Activated naive CD4-positive, alpha-beta T cell treated with anti-CD3 and anti-CD28 coated beads, Interleukin-2, amount 50 U/mL, for 24 hours (primary cell): ENCODE measurements at regions not wholly inside any gene's neighbourhood (a gene's known extent, or its start where the extent isn't known, plus 50 kb on each side); places are given as distances from the start of the nearest gene placed in this dataset.
A peak's percentile ranks its signal among the peaks of the same experiment; 100 is the strongest.

Source experiments
- H3K27ac Mint-ChIP-seq: one replicate; pipeline ENCODE4 v1.8.0; 2021; ENCODE audit warnings: mild to moderate bottlenecking, mixed read lengths
- H3K27me3 Mint-ChIP-seq: one replicate; pipeline ENCODE4 v1.8.0; 2021; ENCODE audit warnings: mixed read lengths
- H3K36me3 Mint-ChIP-seq: one replicate; pipeline ENCODE4 v1.8.0; 2021; ENCODE audit warnings: mixed read lengths
- H3K4me1 Mint-ChIP-seq: one replicate; pipeline ENCODE4 v1.8.0; 2021; ENCODE audit warnings: mixed read lengths
- H3K4me3 Mint-ChIP-seq: one replicate; pipeline ENCODE4 v1.8.0; 2021; ENCODE audit warnings: mild to moderate bottlenecking, mixed read lengths
- H3K9me3 Mint-ChIP-seq: one replicate; pipeline ENCODE4 v1.8.0; 2021; ENCODE audit warnings: mixed read lengths

GRCh38 chr2:176501617-176502016 lies 232.4 kb downstream of the MTX2 start:
- Mint-ChIP-seq H3K4me1 (no peaks in the 10 kb centered on the region), H3K27me3 (peaks cover 17% of the 10 kb centered on the region), H3K4me3 (no peak overlapping the region), H3K36me3 (no peaks in the 10 kb centered on the region), H3K27ac (no peak overlapping the region), H3K9me3 (no peaks in the 10 kb centered on the region)

DNA sequence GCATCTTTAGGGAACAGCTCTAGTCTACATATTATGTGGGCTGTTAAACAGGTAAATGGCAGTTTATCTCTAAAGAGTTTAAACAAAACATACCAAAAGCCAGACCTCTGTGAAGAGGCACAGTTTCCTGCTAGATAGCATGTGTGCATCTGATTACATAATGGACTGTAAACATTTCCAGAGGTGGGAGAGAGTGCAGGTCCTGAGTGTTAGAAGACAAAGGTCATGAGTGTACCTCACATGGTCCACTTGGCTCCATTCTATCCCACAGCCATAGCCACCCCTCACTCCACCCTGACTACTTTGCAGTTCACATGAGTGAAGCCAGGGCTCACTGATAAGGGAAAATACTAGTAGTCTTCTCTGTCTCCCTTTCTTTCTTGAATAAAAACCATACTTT lies 233.4 kb downstream of the MTX2 start:
- H3K9me3 Mint-ChIP-seq: no peaks in the 10 kb centered on the region
- H3K27me3 Mint-ChIP-seq: peaks cover 17% of the 10 kb centered on the region
- no peaks in the 10 kb centered on the region for H3K4me1 Mint-ChIP-seq
- no peak overlapping the region for H3K4me3 Mint-ChIP-seq
- H3K27ac Mint-ChIP-seq: no peak overlapping the region
- no peaks in the 10 kb centered on the region for H3K36me3 Mint-ChIP-seq

- H3K36me3 Mint-ChIP-seq: no peaks in the 10 kb centered on the region
- peaks cover 14% of the 10 kb centered on the region for H3K27me3 Mint-ChIP-seq
- no peaks in the 10 kb centered on the region for H3K9me3 Mint-ChIP-seq
Observed at GRCh38 chr2:176503776-176504175, 234.5 kb downstream of the MTX2 start.

GRCh38 chr2:176504440-176504839 lies 235.2 kb downstream of the MTX2 start:
- Mint-ChIP-seq H3K4me3 (no peak overlapping the region), H3K36me3 (no peaks in the 10 kb centered on the region), H3K4me1 (no peaks in the 10 kb centered on the region), H3K27ac (no peak overlapping the region), H3K9me3 (no peaks in the 10 kb centered on the region), H3K27me3 (peaks cover 8% of the 10 kb centered on the region)

More at GRCh38 chr2:176503776-176504175, 234.5 kb downstream of the MTX2 start:
- H3K27ac Mint-ChIP-seq: no peak overlapping the region
- H3K4me1 Mint-ChIP-seq: no peaks in the 10 kb centered on the region
- no peak overlapping the region for H3K4me3 Mint-ChIP-seq

- Mint-ChIP-seq H3K36me3 (no peaks in the 10 kb centered on the region), H3K27ac (no peak overlapping the region), H3K4me3 (no peak overlapping the region), H3K4me1 (no peaks in the 10 kb centered on the region), H3K9me3 (no peaks in the 10 kb centered on the region), H3K27me3 (peaks cover 6% of the 10 kb centered on the region)
Observed at GRCh38 chr2:176507786-176508185, 238.5 kb downstream of the MTX2 start.

DNA sequence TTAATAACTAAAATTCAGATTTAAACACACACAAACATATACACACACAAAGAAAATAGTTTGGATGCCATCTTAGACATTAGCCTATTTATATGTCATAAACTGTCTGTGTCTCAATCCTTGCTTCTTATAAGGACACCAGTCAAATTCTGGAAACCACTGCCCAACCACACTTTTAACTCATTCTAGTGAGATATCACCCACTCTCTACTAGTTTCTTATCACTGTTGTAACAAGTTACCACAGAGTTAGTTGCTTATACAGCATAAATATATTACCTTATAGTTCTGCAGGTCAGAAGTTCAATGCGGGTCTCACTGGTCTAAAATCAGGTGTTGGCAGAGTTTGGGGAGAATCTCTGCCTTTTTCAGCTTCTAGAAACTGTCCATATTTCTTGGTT lies 239.1 kb downstream of the MTX2 start:
- Mint-ChIP-seq H3K27me3 (peaks cover 5% of the 10 kb centered on the region), H3K36me3 (no peaks in the 10 kb centered on the region), H3K27ac (no peak overlapping the region), H3K4me1 (no peaks in the 10 kb centered on the region), H3K9me3 (no peaks in the 10 kb centered on the region), H3K4me3 (no peak overlapping the region)

GRCh38 chr2:176508984-176509740 lies 239.9 kb downstream of the MTX2 start:
- H3K27ac Mint-ChIP-seq: no peak overlapping the region
- no peaks in the 10 kb centered on the region for H3K36me3 Mint-ChIP-seq
- H3K4me3 Mint-ChIP-seq: no peak overlapping the region
- H3K4me1 Mint-ChIP-seq: no peaks in the 10 kb centered on the region
- H3K9me3 Mint-ChIP-seq: no peaks in the 10 kb centered on the region
- H3K27me3 Mint-ChIP-seq: peaks cover 3% of the 10 kb centered on the region

- Mint-ChIP-seq H3K4me1 (peaks cover 14% of the 10 kb centered on the region), H3K4me3 (no peak overlapping the region), H3K36me3 (no peaks in the 10 kb centered on the region), H3K27me3 (peaks cover 3% of the 10 kb centered on the region), H3K9me3 (no peaks in the 10 kb centered on the region), H3K27ac (no peak overlapping the region)
Observed at GRCh38 chr2:176514276-176514675, 245.0 kb downstream of the MTX2 start.

DNA sequence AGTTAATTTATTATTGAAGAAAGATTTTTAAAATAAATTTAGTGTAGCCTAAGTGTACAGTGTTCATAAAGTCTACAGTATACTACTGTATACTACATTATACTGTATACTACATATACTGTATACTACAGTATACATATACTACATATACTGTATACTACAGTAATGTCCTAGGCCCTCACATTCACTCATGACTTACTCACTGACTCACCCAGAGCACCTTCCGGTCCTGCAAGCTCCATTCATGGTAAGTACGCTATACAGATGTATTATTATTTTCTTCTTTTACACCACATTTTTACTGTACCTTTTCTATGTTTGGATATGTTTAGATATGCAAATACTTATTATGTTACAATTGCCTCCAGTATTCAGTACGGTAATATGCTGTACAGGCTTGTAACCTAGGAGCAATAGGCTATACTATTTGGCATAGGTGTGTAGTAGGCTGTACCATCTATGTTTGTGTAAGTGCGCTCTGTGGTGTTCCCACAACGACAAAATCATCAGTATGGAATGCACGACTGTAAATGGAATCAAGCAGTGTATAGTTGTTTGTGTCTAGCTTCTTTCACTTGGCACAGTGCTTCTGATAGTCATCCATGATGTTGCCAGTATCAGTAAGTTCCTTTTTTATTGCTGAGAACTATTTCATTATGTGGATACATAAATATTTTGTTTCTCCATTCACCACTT lies 245.7 kb downstream of the MTX2 start:
- Mint-ChIP-seq H3K27me3 (peaks cover 1% of the 10 kb centered on the region), H3K4me3 (no peak overlapping the region)

DNA sequence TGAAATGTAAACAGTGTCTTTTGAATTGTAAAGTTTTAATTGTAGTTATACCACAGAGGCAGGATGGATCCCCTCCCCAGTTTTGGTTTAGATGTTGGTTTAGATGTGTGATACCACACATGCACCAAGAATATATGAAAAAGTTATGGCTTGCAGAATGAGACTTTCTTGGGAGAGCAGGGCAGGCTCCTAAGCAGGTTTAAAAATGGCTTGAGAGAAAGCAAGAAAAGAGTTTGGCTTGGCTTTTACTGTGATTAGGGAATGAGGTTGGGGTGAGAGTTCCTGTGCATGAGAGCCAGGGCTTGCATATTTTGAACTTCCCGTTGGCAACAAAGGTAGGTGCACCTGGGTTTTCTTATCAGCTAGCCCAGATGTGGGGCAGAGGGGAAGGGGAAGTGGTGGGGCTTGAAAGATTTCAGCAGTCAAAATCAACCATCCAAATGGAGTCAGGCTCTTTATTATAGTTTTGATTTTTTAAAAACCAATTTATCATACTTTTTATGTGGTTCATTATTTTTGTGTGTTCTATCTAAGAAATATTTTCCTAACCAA lies 246.9 kb downstream of the MTX2 start:
- Mint-ChIP-seq H3K36me3 (no peaks in the 10 kb centered on the region), H3K4me3 (no peak overlapping the region), H3K4me1 (peaks cover 14% of the 10 kb centered on the region), H3K9me3 (no peaks in the 10 kb centered on the region), H3K27ac (no peak overlapping the region), H3K27me3 (peaks cover 2% of the 10 kb centered on the region)

More for the DNA sequence above, 245.7 kb downstream of the MTX2 start:
- Mint-ChIP-seq H3K27ac (no peak overlapping the region), H3K9me3 (no peaks in the 10 kb centered on the region), H3K4me1 (peaks cover 14% of the 10 kb centered on the region), H3K36me3 (no peaks in the 10 kb centered on the region)

DNA sequence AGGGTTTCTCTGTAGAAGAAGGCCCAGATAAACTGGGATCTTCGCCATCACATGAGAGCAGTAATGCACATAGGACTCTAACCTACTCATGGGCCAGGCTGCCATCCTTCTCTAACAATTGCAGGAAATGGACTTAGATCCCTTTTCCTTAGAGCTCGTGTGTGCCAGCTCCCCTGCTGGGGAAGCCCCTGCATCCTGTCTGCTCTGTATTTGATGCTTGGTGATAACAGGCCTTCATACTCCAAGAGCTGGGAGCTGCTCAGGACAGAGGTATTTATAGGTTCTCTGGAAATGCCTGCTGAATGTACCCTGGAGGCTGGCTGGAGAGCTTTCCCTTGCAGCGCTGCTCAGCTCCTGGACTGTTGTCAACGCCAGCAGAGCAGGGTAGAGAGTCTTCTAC lies 249.6 kb downstream of the MTX2 start:
- Mint-ChIP-seq H3K4me3 (no peak overlapping the region), H3K4me1 (peaks cover 14% of the 10 kb centered on the region), H3K27me3 (peaks cover 2% of the 10 kb centered on the region), H3K27ac (no peak overlapping the region), H3K36me3 (no peaks in the 10 kb centered on the region), H3K9me3 (no peaks in the 10 kb centered on the region)

DNA sequence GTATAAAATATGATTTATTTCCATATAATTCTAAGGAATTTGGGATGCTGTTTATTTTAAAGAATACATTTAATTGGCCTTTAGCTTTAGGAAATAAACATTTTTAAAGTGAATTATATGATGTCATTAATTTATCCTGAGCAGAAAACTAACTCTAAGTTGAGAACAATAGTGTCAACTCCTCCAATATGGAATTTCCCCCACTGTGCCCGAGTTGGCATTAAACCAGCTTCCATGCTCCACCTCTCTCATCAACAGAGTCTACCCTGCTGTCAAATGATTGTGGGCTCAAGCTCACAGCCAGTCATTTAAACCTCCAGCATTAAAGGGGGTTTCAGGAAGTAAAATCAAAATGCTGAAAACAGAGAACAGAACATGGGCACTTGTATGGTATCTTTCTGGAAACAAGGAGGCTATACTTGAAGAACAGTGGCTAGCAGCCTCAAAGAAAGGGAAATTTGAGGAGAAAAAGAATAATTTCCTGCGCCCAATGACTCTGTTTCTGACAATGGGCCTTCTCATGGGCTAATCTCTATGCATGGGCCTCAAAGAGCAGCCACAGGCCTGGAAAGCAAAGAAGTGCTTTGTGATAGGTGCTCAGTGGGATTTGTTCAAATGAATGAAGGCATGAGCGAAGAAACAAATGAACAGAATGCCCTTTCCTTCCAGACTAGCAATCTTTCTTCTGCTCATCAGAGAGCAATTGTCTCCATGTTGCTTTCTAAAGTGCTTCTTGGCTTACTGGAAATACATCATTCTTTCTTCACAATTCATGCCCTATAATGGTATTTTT lies 252.8 kb downstream of the MTX2 start:
- Mint-ChIP-seq H3K27ac (no peak overlapping the region), H3K36me3 (no peaks in the 10 kb centered on the region), H3K4me1 (no peaks in the 10 kb centered on the region), H3K4me3 (no peak overlapping the region), H3K27me3 (peaks cover 5% of the 10 kb centered on the region), H3K9me3 (no peaks in the 10 kb centered on the region)

- Mint-ChIP-seq H3K27ac (no peak overlapping the region), H3K36me3 (no peaks in the 10 kb centered on the region), H3K27me3 (peaks cover 16% of the 10 kb centered on the region), H3K4me3 (no peak overlapping the region), H3K9me3 (no peaks in the 10 kb centered on the region), H3K4me1 (no peaks in the 10 kb centered on the region)
Observed at GRCh38 chr2:176525086-176525485, 255.8 kb downstream of the MTX2 start.

GRCh38 chr2:176526995-176527901 lies 258.0 kb downstream of the MTX2 start:
- no peak overlapping the region for H3K4me3 Mint-ChIP-seq
- H3K36me3 Mint-ChIP-seq: no peaks in the 10 kb centered on the region
- no peaks in the 10 kb centered on the region for H3K9me3 Mint-ChIP-seq
- no peaks in the 10 kb centered on the region for H3K4me1 Mint-ChIP-seq
- H3K27me3 Mint-ChIP-seq: peaks cover 15% of the 10 kb centered on the region
- H3K27ac Mint-ChIP-seq: no peak overlapping the region

GRCh38 chr2:176531608-176532007 lies 262.4 kb downstream of the MTX2 start:
- Mint-ChIP-seq H3K4me3 (no peak overlapping the region), H3K27ac (peak overlapping the region; percentile 30), H3K4me1 (no peaks in the 10 kb centered on the region), H3K27me3 (peaks cover 17% of the 10 kb centered on the region), H3K36me3 (no peaks in the 10 kb centered on the region), H3K9me3 (no peaks in the 10 kb centered on the region)
